ENCODE measurements at regions not wholly inside any gene's neighbourhood (a gene's known extent, or its start where the extent isn't known, plus 50 kb on each side); places are given as distances from the start of the nearest gene placed in this dataset.

- H3K27me3 ChIP-seq: no peaks in the 10 kb centered on the region
- no peak overlapping the region for H3K4me3 ChIP-seq
- H3K36me3 ChIP-seq: no peaks in the 10 kb centered on the region
- no peak for TF ChIP-seq CTCF (IDR thresholded peaks at IDR 0.05; ENCODE audit: low read depth, low read length)
- no peak overlapping the region for H3K27ac ChIP-seq
- H3K9me3 ChIP-seq (ENCODE audit: low read depth): no peaks in the 10 kb centered on the region
- no peak for DNase-seq (ENCODE audit: low read depth in 1 of 2, low spot score in 1 of 2)
- H3K4me1 ChIP-seq (ENCODE audit: low read depth): no peaks in the 10 kb centered on the region
Observed at GRCh38 chr11:21924262-21924661, 268.6 kb upstream of the ANO5 start.

DNA sequence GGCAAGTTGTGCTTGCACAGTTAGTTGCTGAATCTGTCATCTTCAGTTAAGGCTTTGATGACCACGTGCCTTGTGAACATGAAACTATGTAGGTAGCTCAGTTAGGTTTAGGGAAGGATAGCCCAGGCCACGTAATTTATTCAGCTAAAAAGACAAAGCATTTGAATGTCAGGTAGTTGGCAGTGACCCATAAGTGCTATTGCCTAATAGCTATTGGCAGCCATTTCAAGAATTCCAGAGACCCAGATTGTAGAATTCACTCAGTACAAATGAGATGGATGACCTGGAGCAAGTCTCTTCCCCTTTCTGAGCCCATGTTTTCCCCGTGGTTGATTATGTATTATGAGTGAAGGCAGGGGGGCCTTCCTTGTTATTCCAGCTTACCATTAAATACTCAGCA, 265.3 kb upstream of the ANO5 start:
- Histone ChIP-seq H3K27me3 (no peaks in the 10 kb centered on the region), H3K4me3 (no peak overlapping the region), H3K36me3 (no peaks in the 10 kb centered on the region), H3K27ac (no peak overlapping the region), H3K9me3 (ENCODE audit: low read depth) (no peaks in the 10 kb centered on the region), H3K4me1 (ENCODE audit: low read depth) (no peaks in the 10 kb centered on the region)
- DNase-seq (ENCODE audit: low read depth in 1 of 2, low spot score in 1 of 2): no peak
- no peak for TF ChIP-seq CTCF (IDR thresholded peaks at IDR 0.05; ENCODE audit: low read depth, low read length)

- DNase-seq (ENCODE audit: low read depth in 1 of 2, low spot score in 1 of 2): no peak
- no peaks in the 10 kb centered on the region for H3K27me3 ChIP-seq
- no peak for TF ChIP-seq CTCF (IDR thresholded peaks at IDR 0.05; ENCODE audit: low read depth, low read length)
Observed at GRCh38 chr11:21928847-21929246, 264.0 kb upstream of the ANO5 start.

DNA sequence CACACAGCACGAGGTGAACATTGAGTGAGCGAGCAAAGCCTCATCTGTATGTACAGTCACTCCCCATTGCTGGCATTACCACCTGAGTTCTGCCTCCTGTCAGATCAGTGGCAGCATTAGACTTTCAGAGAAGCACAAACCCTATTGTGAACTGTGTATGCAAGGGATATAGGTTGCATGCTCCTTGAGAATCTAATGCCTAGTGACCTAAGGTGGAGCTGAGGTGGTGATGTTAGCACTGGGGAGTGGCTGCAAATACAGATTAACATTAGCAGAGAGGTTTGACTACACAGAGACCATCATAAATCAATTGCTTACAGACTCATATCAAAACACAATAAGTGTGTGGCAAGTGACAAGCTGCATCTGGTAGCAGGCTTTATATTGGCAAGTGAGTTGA, 262.5 kb upstream of the ANO5 start:
- H3K9me3 ChIP-seq (ENCODE audit: low read depth): no peaks in the 10 kb centered on the region
- TF ChIP-seq CTCF (IDR thresholded peaks at IDR 0.05; ENCODE audit: low read depth, low read length): no peak
- H3K4me3 ChIP-seq: no peak overlapping the region
- no peaks in the 10 kb centered on the region for H3K27me3 ChIP-seq
- H3K36me3 ChIP-seq: no peaks in the 10 kb centered on the region
- H3K4me1 ChIP-seq (ENCODE audit: low read depth): no peaks in the 10 kb centered on the region
- H3K27ac ChIP-seq: no peak overlapping the region
- no peak for DNase-seq (ENCODE audit: low read depth in 1 of 2, low spot score in 1 of 2)

More at GRCh38 chr11:21928847-21929246, 264.0 kb upstream of the ANO5 start:
- Histone ChIP-seq H3K9me3 (ENCODE audit: low read depth) (no peaks in the 10 kb centered on the region), H3K36me3 (no peaks in the 10 kb centered on the region), H3K4me1 (ENCODE audit: low read depth) (no peaks in the 10 kb centered on the region), H3K27ac (no peak overlapping the region), H3K4me3 (no peak overlapping the region)

DNA sequence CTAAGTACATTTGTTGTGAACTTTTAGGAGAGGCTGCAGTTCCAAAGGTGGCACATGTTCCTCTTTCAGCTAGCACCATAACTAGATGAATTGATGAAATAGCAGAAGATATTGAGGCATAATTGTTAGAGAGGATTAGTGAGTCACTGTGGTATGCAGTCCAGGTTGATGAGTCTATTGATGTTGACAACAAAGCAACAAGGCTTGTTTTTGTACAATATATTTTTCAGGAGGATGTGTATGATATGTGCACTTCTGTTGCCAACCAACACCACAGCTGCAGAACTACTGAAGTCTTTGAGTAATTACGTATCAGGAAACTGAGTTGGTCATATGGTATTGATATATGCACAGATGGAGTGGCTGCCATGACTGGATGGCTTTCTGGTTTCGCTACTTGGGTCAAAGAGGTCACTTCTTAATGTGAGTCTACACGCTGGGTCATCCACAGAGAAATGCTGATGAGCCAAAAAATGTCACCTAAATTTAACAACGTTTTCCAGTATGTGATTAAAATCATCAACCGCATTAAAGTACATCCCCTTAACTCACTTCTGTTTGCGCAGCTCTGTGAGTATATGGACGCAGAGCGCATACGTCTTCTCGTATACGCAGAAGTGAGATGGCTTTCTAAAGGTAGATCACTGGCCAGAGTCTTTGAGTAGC, 261.3 kb upstream of the ANO5 start:
- no peaks in the 10 kb centered on the region for H3K27me3 ChIP-seq
- no peaks in the 10 kb centered on the region for H3K4me1 ChIP-seq (ENCODE audit: low read depth)
- no peak overlapping the region for H3K4me3 ChIP-seq
- no peak for TF ChIP-seq CTCF (IDR thresholded peaks at IDR 0.05; ENCODE audit: low read depth, low read length)
- H3K27ac ChIP-seq: no peak overlapping the region
- H3K36me3 ChIP-seq: no peaks in the 10 kb centered on the region
- DNase-seq (ENCODE audit: low read depth in 1 of 2, low spot score in 1 of 2): no peak
- no peaks in the 10 kb centered on the region for H3K9me3 ChIP-seq (ENCODE audit: low read depth)

Data from cardiac muscle cell (in vitro differentiated cells and primary cell).